B cell (primary cell): ENCODE measurements at regions not wholly inside any gene's neighbourhood (a gene's known extent, or its start where the extent isn't known, plus 50 kb on each side); places are given as distances from the start of the nearest gene placed in this dataset.

Source experiments
- ATAC-seq: fragments of 200-7000 bp; cut with Tn5 transposase; one replicate; pipeline ENCODE4 v1.10.0; 2021; ENCODE audit warnings: low read depth, mild to moderate bottlenecking, moderate number of reproducible peaks, moderate library complexity
- CTCF ChIA-PET: fragments of 350-600 bp; sonication (Branson Sonifier 250); formaldehyde crosslinking; loops from one replicate; lab custom pipeline; 2021; ENCODE audit warnings: antibody characterized with exemption, inconsistent platforms; lab: Charles Lee
- POLR2A ChIA-PET: fragments of 350-600 bp; sonication (Branson Sonifier 250); formaldehyde crosslinking; loops from one replicate; lab custom pipeline; 2021; ENCODE audit warnings: antibody characterized with exemption; lab: Charles Lee
- DNase-seq: peaks from one replicate; pipeline ENCODE4 v3.0.0; 2013
- H2AFZ ChIP-seq: 2 replicates; pipeline ENCODE4 v1.6.1; 2012; ENCODE audit warnings: mild to moderate bottlenecking, low read depth, low read length; ENCODE audit not compliant: insufficient read depth, poor library complexity, severe bottlenecking
- H3K27ac ChIP-seq, 2 donors: 1 replicate in 1 of 2; 2 replicates in 1 of 2; pipeline ENCODE4 v1.5.1; 2012 to 2013; ENCODE audit warnings: low read length in 2 of 2, mild to moderate bottlenecking in 2 of 2, moderate library complexity in 1 of 2
- H3K27me3 ChIP-seq, 4 experiments: fragments of 200-600 bp in 1 of 4; sonication (generic) in 1 of 4; replicated peaks in 1 of 4; 1 replicate in 2 of 4; 2 replicates in 2 of 4; pipeline versions ENCODE4 v1.6.1 to v1.7.0; 2013 to 2016; ENCODE audit warnings: low read length in 3 of 4, mild to moderate bottlenecking in 2 of 4, mixed read lengths in 1 of 4, moderate library complexity in 1 of 4; ENCODE audit not compliant: insufficient read depth in 4 of 4, control insufficient read depth in 3 of 4; ENCODE audit errors: control extremely low read depth in 1 of 4
- H3K36me3 ChIP-seq, 2 experiments: replicated peaks in 1 of 2; 1 replicate in 1 of 2; 2 replicates in 1 of 2; pipeline versions ENCODE4 v1.6.1 to v1.7.1; 2013; ENCODE audit warnings: low read length in 1 of 2; ENCODE audit not compliant: insufficient read depth in 2 of 2, control insufficient read depth in 1 of 2; ENCODE audit errors: control extremely low read depth in 1 of 2, extremely low read depth in 1 of 2
- H3K4me1 ChIP-seq, 2 donors: fragments of 200-600 bp in 1 of 2; sonication (generic) in 1 of 2; 1 replicate in 1 of 2; 2 replicates in 1 of 2; pipeline versions ENCODE4 v1.5.1 to v1.6.1; 2013 to 2017; ENCODE audit warnings: low read length in 2 of 2; ENCODE audit not compliant: control insufficient read depth in 2 of 2, insufficient read depth in 2 of 2
- H3K4me2 ChIP-seq: replicated peaks from 2 replicates; pipeline ENCODE3; 2012; ENCODE audit warnings: mild to moderate bottlenecking, low read depth, low read length; ENCODE audit not compliant: poor library complexity, severe bottlenecking
- H3K4me3 ChIP-seq, 5 experiments: fragments of 200-600 bp in 1 of 5; sonication (generic) in 1 of 5; 1 replicate in 3 of 5; 2 replicates in 2 of 5; pipeline versions ENCODE4 v1.5.1 to v1.7.0; 2011 to 2016; ENCODE audit warnings: low read length in 4 of 5, mild to moderate bottlenecking in 4 of 5, low read depth in 2 of 5, control low read depth in 1 of 5, moderate library complexity in 1 of 5; ENCODE audit not compliant: insufficient read depth in 1 of 5; ENCODE audit errors: control extremely low read depth in 1 of 5, extremely low read depth in 1 of 5
- H3K79me2 ChIP-seq: fragments of 200-600 bp; sonication (generic); one replicate; pipeline ENCODE4 v1.6.0; 2016; ENCODE audit warnings: low read length; ENCODE audit not compliant: control insufficient read depth, insufficient read depth
- H3K9ac ChIP-seq: fragments of 200-600 bp; sonication (generic); 2 replicates; pipeline ENCODE4 v1.6.1; 2017; ENCODE audit warnings: mild to moderate bottlenecking, low read length, moderate library complexity
- H3K9me3 ChIP-seq, 3 donors: one replicate each; pipeline versions ENCODE4 v1.6.1 to v1.7.1; 2013; ENCODE audit warnings: low read length in 2 of 3; ENCODE audit not compliant: control insufficient read depth in 2 of 3, insufficient read depth in 1 of 3; ENCODE audit errors: control extremely low read depth in 1 of 3
- H4K20me1 ChIP-seq: 2 replicates; pipeline ENCODE4 v1.6.0; 2012; ENCODE audit warnings: mild to moderate bottlenecking, low read length; ENCODE audit not compliant: insufficient read depth, control insufficient read depth, poor library complexity, severe bottlenecking
- H3K27ac Mint-ChIP-seq: one replicate; pipeline ENCODE4 v1.8.0; 2021; ENCODE audit warnings: mixed read lengths
- H3K27me3 Mint-ChIP-seq: one replicate; pipeline ENCODE4 v1.8.0; 2021; ENCODE audit warnings: mixed read lengths
- H3K4me1 Mint-ChIP-seq: one replicate; pipeline ENCODE4 v1.8.0; 2021; ENCODE audit warnings: mixed read lengths
- H3K4me3 Mint-ChIP-seq: one replicate; pipeline ENCODE4 v1.8.0; 2021; ENCODE audit warnings: mixed read lengths
- H3K9me3 Mint-ChIP-seq: one replicate; pipeline ENCODE4 v1.8.0; 2022; ENCODE audit warnings: mixed read lengths; ENCODE audit not compliant: insufficient read depth
- CTCF ChIP-seq: fragments of 200-600 bp; IDR thresholded peaks from one replicate; pipeline ENCODE4 v1.8.0; 2022; ENCODE audit warnings: antibody characterized with exemption, mild to moderate bottlenecking
- EZH2 ChIP-seq: IDR thresholded peaks from 2 replicates; pipeline ENCODE4 v1.6.1; 2012; ENCODE audit warnings: borderline replicate concordance, low read depth, mild to moderate bottlenecking, moderate library complexity, low read length; ENCODE audit not compliant: insufficient read depth, poor library complexity, severe bottlenecking
- WGBS: methylation state at CpG from one replicate; pipeline ENCODE4 v1.1.5; 2013; ENCODE audit warnings: missing lambda C conversion rate; ENCODE audit not compliant: insufficient coverage; 5-methylcytosine and 5-hydroxymethylcytosine counted together
- intact Hi-C: fragments of 100-400 bp; cut with micrococcal nuclease; formaldehyde crosslinking; loops from one replicate; pipeline ENCODE4 v1.10.0; 2022

GRCh38 chr2:8496079-8496478 is 185.8 kb upstream of the ID2 start:
- POLR2A ChIA-PET, result no interaction called here
- H3K27ac Mint-ChIP-seq, result no peak overlapping the region
- no peaks in the 10 kb centered on the region for H3K4me1 Mint-ChIP-seq

GRCh38 chr2:8496617-8497016 is 185.2 kb upstream of the ID2 start:
- Histone ChIP-seq H4K20me1 (no peaks in the 10 kb centered on the region), H3K9me3 (peaks cover 0 to 5% (median 0%) of the 10 kb centered on the region in 3 donors), H3K4me1 (no peaks in the 10 kb centered on the region), H3K27ac (no peak overlapping the region), H2AFZ (no peak overlapping the region), H3K4me2 (no peak overlapping the region), H3K27me3 (peaks cover 0 to 74% (median 20%) of the 10 kb centered on the region in 4 experiments), H3K9ac (no peak overlapping the region), H3K36me3 (no peaks in the 10 kb centered on the region), H3K4me3 (no peak overlapping the region), H3K79me2 (no peaks in the 10 kb centered on the region)
- intact Hi-C loops, result no loop called here
- H3K27ac Mint-ChIP-seq, result no peak overlapping the region
- no peak overlapping the region for H3K4me3 Mint-ChIP-seq
- WGBS, result 96% methylated on average over 4 of the region's 4 CpGs
- DNase-seq (no peak), ATAC-seq (no peak)
- no peaks in the 10 kb centered on the region for H3K9me3 Mint-ChIP-seq
- ChIA-PET CTCF (no interaction called here), POLR2A (no interaction called here)
- H3K27me3 Mint-ChIP-seq, result peaks cover 70% of the 10 kb centered on the region
- no peak for TF ChIP-seq CTCF
- TF ChIP-seq EZH2, result no peak
- H3K4me1 Mint-ChIP-seq, result no peaks in the 10 kb centered on the region

More at GRCh38 chr2:8496079-8496478, 185.8 kb upstream of the ID2 start:
- DNase-seq, result no peak
- Mint-ChIP-seq H3K4me3 (no peak overlapping the region), H3K9me3 (no peaks in the 10 kb centered on the region), H3K27me3 (peaks cover 75% of the 10 kb centered on the region)
- Histone ChIP-seq H3K4me3 (no peak overlapping the region), H3K4me1 (no peaks in the 10 kb centered on the region), H3K4me2 (no peak overlapping the region), H3K36me3 (no peaks in the 10 kb centered on the region), H2AFZ (no peak overlapping the region), H3K9ac (no peak overlapping the region), H3K27me3 (peaks cover 0 to 80% (median 25%) of the 10 kb centered on the region in 4 experiments), H3K27ac (no peak overlapping the region), H3K9me3 (peaks cover 0 to 5% (median 0%) of the 10 kb centered on the region in 3 donors), H3K79me2 (no peaks in the 10 kb centered on the region), H4K20me1 (no peaks in the 10 kb centered on the region)
- TF ChIP-seq CTCF, result no peak
- no peak for TF ChIP-seq EZH2
- intact Hi-C loops, result no loop called here
- 100% methylated on average over 4 of the region's 4 CpGs for WGBS
- no peak for ATAC-seq
- CTCF ChIA-PET, result no interaction called here
